ENCODE measurements at regions not wholly inside any gene's neighbourhood (a gene's known extent, or its start where the extent isn't known, plus 50 kb on each side); places are given as distances from the start of the nearest gene placed in this dataset.

DNA sequence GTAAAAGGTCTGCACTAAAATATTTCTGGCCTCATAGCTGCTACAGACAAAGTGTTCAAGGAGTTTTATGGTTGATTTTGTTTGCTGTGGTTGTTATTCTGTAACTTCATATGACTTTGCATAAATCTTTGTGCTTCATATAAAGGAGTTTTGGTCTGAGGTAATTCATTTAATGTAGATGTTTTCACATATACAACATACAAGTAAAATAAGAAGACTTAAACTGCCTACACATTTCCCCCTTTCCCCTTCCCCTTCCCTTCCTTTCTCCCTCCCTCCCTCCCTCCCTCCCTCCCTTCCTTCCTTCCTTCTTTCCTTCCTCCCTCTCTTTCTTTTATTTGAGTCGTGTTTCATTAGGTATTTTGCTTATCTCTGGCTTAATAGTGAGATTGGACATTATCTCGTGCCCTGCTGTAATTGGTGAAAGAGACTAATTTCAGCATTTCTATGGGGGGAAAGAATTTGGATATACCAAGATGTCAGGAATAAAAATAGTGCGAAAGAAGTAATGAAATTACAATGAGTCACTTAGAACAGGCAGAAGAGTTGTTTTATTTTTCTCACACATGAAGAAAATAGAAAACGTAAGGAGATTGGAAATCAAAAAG, 144.9 kb upstream of the MAD2L1 start:
- TF ChIP-seq, protein P1, sequence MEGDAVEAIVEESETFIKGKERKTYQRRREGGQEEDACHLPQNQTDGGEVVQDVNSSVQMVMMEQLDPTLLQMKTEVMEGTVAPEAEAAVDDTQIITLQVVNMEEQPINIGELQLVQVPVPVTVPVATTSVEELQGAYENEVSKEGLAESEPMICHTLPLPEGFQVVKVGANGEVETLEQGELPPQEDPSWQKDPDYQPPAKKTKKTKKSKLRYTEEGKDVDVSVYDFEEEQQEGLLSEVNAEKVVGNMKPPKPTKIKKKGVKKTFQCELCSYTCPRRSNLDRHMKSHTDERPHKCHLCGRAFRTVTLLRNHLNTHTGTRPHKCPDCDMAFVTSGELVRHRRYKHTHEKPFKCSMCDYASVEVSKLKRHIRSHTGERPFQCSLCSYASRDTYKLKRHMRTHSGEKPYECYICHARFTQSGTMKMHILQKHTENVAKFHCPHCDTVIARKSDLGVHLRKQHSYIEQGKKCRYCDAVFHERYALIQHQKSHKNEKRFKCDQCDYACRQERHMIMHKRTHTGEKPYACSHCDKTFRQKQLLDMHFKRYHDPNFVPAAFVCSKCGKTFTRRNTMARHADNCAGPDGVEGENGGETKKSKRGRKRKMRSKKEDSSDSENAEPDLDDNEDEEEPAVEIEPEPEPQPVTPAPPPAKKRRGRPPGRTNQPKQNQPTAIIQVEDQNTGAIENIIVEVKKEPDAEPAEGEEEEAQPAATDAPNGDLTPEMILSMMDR (IDR thresholded peaks at IDR 0.05 in 4 of 5, conservative IDR thresholded peaks at IDR 0.05 in 1 of 5), result no peak
- no peak for TF ChIP-seq POLR2A (IDR thresholded peaks at IDR 0.05)
